Endodermal cell (in vitro differentiated cells): ENCODE measurements at regions not wholly inside any gene's neighbourhood (a gene's known extent, or its start where the extent isn't known, plus 50 kb on each side); places are given as distances from the start of the nearest gene placed in this dataset.

ENCODE experiments used
- DNase-seq: peaks from one replicate; pipeline ENCODE4 v3.0.0-alpha.2; 2017
- H3K27ac ChIP-seq: 2 replicates; pipeline ENCODE4 v1.5.1; 2013; ENCODE audit warnings: mild to moderate bottlenecking, low read depth, low read length, moderate library complexity
- H3K27me3 ChIP-seq: 2 replicates; pipeline ENCODE4 v1.6.1; 2013; ENCODE audit warnings: mild to moderate bottlenecking, low read length, moderate library complexity; ENCODE audit not compliant: insufficient read depth, control insufficient read depth, poor library complexity, severe bottlenecking
- H3K36me3 ChIP-seq: 2 replicates; pipeline ENCODE4 v1.7.0; 2013; ENCODE audit warnings: mild to moderate bottlenecking, low read length, moderate library complexity; ENCODE audit not compliant: control insufficient read depth, insufficient read depth
- H3K4me1 ChIP-seq: one replicate; pipeline ENCODE4 v1.7.0; 2013; ENCODE audit warnings: low read length; ENCODE audit not compliant: control insufficient read depth, insufficient read depth
- H3K4me3 ChIP-seq: 2 replicates; pipeline ENCODE4 v1.5.1; 2013; ENCODE audit warnings: mild to moderate bottlenecking, low read length, moderate library complexity
- H3K9ac ChIP-seq: 2 replicates; pipeline ENCODE4 v1.6.1; 2013; ENCODE audit warnings: mild to moderate bottlenecking, low read length, moderate library complexity; ENCODE audit not compliant: poor library complexity, severe bottlenecking; ENCODE audit errors: extremely low read depth
- H3K9me3 ChIP-seq: 2 replicates; pipeline ENCODE4 v1.6.1; 2013; ENCODE audit warnings: mild to moderate bottlenecking, low read length, moderate library complexity; ENCODE audit not compliant: control insufficient read depth
- H3K27ac Mint-ChIP-seq: 2 replicates; pipeline ENCODE4 v1.8.0; 2020; ENCODE audit warnings: mixed read lengths
- H3K27me3 Mint-ChIP-seq: 2 replicates; pipeline ENCODE4 v1.8.0; 2021; ENCODE audit warnings: mild to moderate bottlenecking, mixed read lengths; ENCODE audit not compliant: insufficient read depth
- H3K36me3 Mint-ChIP-seq: 2 replicates; pipeline ENCODE4 v1.8.0; 2020; ENCODE audit warnings: low read depth, mixed read lengths
- H3K4me1 Mint-ChIP-seq: 2 replicates; pipeline ENCODE4 v1.8.0; 2020; ENCODE audit warnings: mixed read lengths
- H3K4me3 Mint-ChIP-seq: 2 replicates; pipeline ENCODE4 v1.8.0; 2020; ENCODE audit warnings: mild to moderate bottlenecking, moderate library complexity, mixed read lengths
- H3K9me3 Mint-ChIP-seq: 2 replicates; pipeline ENCODE4 v1.8.0; 2020; ENCODE audit warnings: mild to moderate bottlenecking, mixed read lengths
- CTCF ChIP-seq: fragments of 200-600 bp; sonication (generic); conservative IDR thresholded peaks from 2 replicates; pipeline ENCODE4 v1.5.0; 2021; ENCODE audit warnings: antibody characterized with exemption, mild to moderate bottlenecking
- WGBS, 2 experiments: methylation state at CpG; one replicate each; pipeline versions ENCODE4 v1.1.5 to v1.1.7; 2013; ENCODE audit warnings: missing lambda C conversion rate in 2 of 2, mixed read lengths in 1 of 2; ENCODE audit not compliant: insufficient coverage in 1 of 2, insufficient read length in 1 of 2; 5-methylcytosine and 5-hydroxymethylcytosine counted together

GRCh38 chr2:18836436-18836835 is 247.1 kb upstream of the NT5C1B start:
- H3K9me3 Mint-ChIP-seq: no peaks in the 10 kb centered on the region
- no peaks in the 10 kb centered on the region for H3K36me3 Mint-ChIP-seq
- Histone ChIP-seq H3K4me1 (peaks cover 15% of the 10 kb centered on the region), H3K9ac (no peak overlapping the region), H3K27me3 (peaks cover 5% of the 10 kb centered on the region), H3K9me3 (no peaks in the 10 kb centered on the region), H3K36me3 (no peaks in the 10 kb centered on the region), H3K4me3 (no peak overlapping the region), H3K27ac (no peak overlapping the region)
- peaks cover 31% of the 10 kb centered on the region for H3K4me1 Mint-ChIP-seq
- no peak overlapping the region for H3K27ac Mint-ChIP-seq
- peaks cover 66% of the 10 kb centered on the region for H3K27me3 Mint-ChIP-seq
- H3K4me3 Mint-ChIP-seq: no peak overlapping the region
- TF ChIP-seq CTCF: no peak
- DNase-seq: peak; percentile 64
- 27 to 52% methylated on average over 2 to 4 of the region's 4 CpGs for WGBS, 2 experiments

- no peak overlapping the region for H3K27ac ChIP-seq
- no peak for DNase-seq
- peaks cover 5% of the 10 kb centered on the region for H3K27me3 ChIP-seq
- 94 to 99% methylated on average over 2 of the region's 2 CpGs for WGBS, 2 experiments
- Mint-ChIP-seq H3K27me3 (peaks cover 64% of the 10 kb centered on the region), H3K27ac (no peak overlapping the region), H3K4me1 (peaks cover 33% of the 10 kb centered on the region), H3K9me3 (no peaks in the 10 kb centered on the region), H3K36me3 (no peaks in the 10 kb centered on the region), H3K4me3 (no peak overlapping the region)
- no peak overlapping the region for H3K9ac ChIP-seq
- H3K4me1 ChIP-seq: peaks cover 15% of the 10 kb centered on the region
- no peak overlapping the region for H3K4me3 ChIP-seq
- TF ChIP-seq CTCF: no peak
- no peaks in the 10 kb centered on the region for H3K9me3 ChIP-seq
- no peaks in the 10 kb centered on the region for H3K36me3 ChIP-seq
These were observed 246.4 kb upstream of the NT5C1B start for GRCh38 chr2:18835787-18836186.

- Histone ChIP-seq H3K27me3 (no peaks in the 10 kb centered on the region), H3K27ac (no peak overlapping the region), H3K9ac (no peak overlapping the region), H3K36me3 (no peaks in the 10 kb centered on the region), H3K4me1 (peaks cover 26% of the 10 kb centered on the region), H3K4me3 (no peak overlapping the region), H3K9me3 (no peaks in the 10 kb centered on the region)
- H3K27ac Mint-ChIP-seq: no peak overlapping the region
- no peak for TF ChIP-seq CTCF
- H3K27me3 Mint-ChIP-seq: peaks cover 54% of the 10 kb centered on the region
- 100% methylated on average over 1 of the region's 1 CpG for WGBS, 2 experiments
- no peaks in the 10 kb centered on the region for H3K9me3 Mint-ChIP-seq
- H3K4me1 Mint-ChIP-seq: peaks cover 44% of the 10 kb centered on the region
- no peak overlapping the region for H3K4me3 Mint-ChIP-seq
- DNase-seq: no peak
- no peaks in the 10 kb centered on the region for H3K36me3 Mint-ChIP-seq
These were observed 245.0 kb upstream of the NT5C1B start for GRCh38 chr2:18834341-18834740.
